Stimulated activated naive CD8-positive, alpha-beta T cell treated with anti-CD3 and anti-CD28 coated beads, Interleukin-15, Interleukin-2, amounts not matched to agents 100 ng/mL and 50 ng/mL, for 24 hours (primary cell): ENCODE measurements at regions not wholly inside any gene's neighbourhood (a gene's known extent, or its start where the extent isn't known, plus 50 kb on each side); places are given as distances from the start of the nearest gene placed in this dataset.
"Not testable (repeated sequence)": the region's sequence is repeated elsewhere in the genome, so short reads cannot be mapped to it uniquely, and the experiment has no call there.

Experiments
- H3K27ac Mint-ChIP-seq: one replicate; pipeline ENCODE4 v1.8.0; 2021; ENCODE audit warnings: mild to moderate bottlenecking, mixed read lengths
- H3K27me3 Mint-ChIP-seq: one replicate; pipeline ENCODE4 v1.8.0; 2021; ENCODE audit warnings: mixed read lengths
- H3K36me3 Mint-ChIP-seq: one replicate; pipeline ENCODE4 v1.8.0; 2021; ENCODE audit warnings: low read depth, mixed read lengths
- H3K4me1 Mint-ChIP-seq: one replicate; pipeline ENCODE4 v1.8.0; 2021; ENCODE audit warnings: low read depth, mixed read lengths
- H3K4me3 Mint-ChIP-seq: one replicate; pipeline ENCODE4 v1.8.0; 2021; ENCODE audit warnings: mild to moderate bottlenecking, mixed read lengths
- H3K9me3 Mint-ChIP-seq: one replicate; pipeline ENCODE4 v1.8.0; 2021; ENCODE audit warnings: mixed read lengths

DNA sequence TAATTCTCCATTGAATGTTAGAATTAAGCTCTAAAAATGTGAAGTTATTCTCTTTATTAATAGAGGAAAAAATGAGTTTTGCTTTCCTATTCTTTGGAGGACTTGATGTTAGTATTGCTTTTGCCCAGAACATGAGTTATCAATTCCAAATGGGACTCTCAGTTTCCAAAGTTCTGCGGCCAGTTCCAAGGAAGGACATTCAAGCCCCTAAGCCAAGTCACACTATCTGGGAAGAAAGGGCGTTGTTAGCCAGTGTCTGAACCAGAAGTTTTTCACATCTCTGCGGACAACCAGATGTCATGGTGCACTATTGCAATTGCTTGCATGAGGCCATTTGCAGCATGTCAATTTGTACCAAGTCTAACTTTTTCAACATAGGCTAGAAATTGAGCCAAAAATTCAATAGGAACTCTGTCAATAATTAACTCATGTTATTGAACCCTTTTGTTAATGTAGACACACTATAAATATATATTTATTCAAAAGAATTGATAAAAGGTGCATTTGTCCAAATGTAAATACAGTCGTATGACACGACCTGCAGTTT lies 183.3 kb upstream of the PIK3R1 start:
- no peak overlapping the region for H3K27ac Mint-ChIP-seq
- H3K9me3 Mint-ChIP-seq: no peaks in the 10 kb centered on the region
- H3K36me3 Mint-ChIP-seq: no peaks in the 10 kb centered on the region
- no peaks in the 10 kb centered on the region for H3K4me1 Mint-ChIP-seq
- H3K27me3 Mint-ChIP-seq: no peaks in the 10 kb centered on the region
- no peak overlapping the region for H3K4me3 Mint-ChIP-seq

GRCh38 chr5:68028131-68028727 lies 187.3 kb upstream of the PIK3R1 start:
- no peaks in the 10 kb centered on the region for H3K36me3 Mint-ChIP-seq
- H3K4me1 Mint-ChIP-seq: no peaks in the 10 kb centered on the region
- no peaks in the 10 kb centered on the region for H3K9me3 Mint-ChIP-seq
- no peak overlapping the region for H3K27ac Mint-ChIP-seq
- H3K4me3 Mint-ChIP-seq: no peak overlapping the region
- no peaks in the 10 kb centered on the region for H3K27me3 Mint-ChIP-seq

GRCh38 chr5:68027519-68027918 lies 188.0 kb upstream of the PIK3R1 start:
- H3K9me3 Mint-ChIP-seq: no peaks in the 10 kb centered on the region
- no peaks in the 10 kb centered on the region for H3K4me1 Mint-ChIP-seq
- H3K27ac Mint-ChIP-seq: no peak overlapping the region
- H3K27me3 Mint-ChIP-seq: no peaks in the 10 kb centered on the region
- no peak overlapping the region for H3K4me3 Mint-ChIP-seq
- no peaks in the 10 kb centered on the region for H3K36me3 Mint-ChIP-seq

DNA sequence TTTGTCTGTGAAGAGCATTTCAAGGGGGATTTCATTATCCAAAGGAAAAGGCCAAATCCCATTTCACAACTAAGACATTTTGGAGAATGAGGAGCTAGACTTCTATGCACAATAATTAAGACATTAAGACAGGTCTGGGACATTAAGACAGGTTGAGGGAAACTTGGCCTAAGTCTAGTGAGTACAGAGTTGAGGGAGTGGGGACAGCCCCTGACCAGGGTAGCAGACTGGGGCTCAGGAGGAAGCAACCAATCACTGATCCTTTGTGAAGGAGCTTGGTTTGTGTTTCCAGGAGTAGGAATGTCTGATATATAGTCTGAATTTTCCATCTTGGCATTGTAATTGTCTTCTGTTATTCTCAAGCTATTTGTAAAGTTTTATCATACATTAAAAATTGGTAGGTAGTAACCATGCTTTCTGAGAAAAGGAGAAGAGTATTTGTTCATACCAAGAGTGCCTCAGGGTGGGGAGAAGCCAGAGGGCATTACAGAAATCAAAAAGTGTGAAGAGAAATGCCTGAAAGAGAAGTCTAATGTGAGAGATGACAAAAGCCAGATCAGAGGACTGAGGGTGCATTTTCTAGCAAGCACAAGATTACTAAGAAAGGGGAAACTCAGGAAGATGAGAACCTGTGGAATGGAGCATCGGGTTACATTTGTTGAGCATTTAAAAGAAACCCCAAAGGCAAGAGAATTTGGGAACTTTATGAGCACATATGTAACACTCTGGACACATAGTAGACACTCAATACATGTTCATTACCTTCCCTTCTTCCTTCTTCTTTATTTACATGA lies 189.3 kb upstream of the PIK3R1 start:
- no peak overlapping the region for H3K27ac Mint-ChIP-seq
- no peaks in the 10 kb centered on the region for H3K36me3 Mint-ChIP-seq
- H3K27me3 Mint-ChIP-seq: no peaks in the 10 kb centered on the region
- H3K4me3 Mint-ChIP-seq: no peak overlapping the region
- H3K9me3 Mint-ChIP-seq: no peaks in the 10 kb centered on the region
- H3K4me1 Mint-ChIP-seq: no peaks in the 10 kb centered on the region

- H3K36me3 Mint-ChIP-seq: no peaks in the 10 kb centered on the region
- no peak overlapping the region for H3K4me3 Mint-ChIP-seq
- no peaks in the 10 kb centered on the region for H3K27me3 Mint-ChIP-seq
- no peaks in the 10 kb centered on the region for H3K4me1 Mint-ChIP-seq
- H3K9me3 Mint-ChIP-seq: no peaks in the 10 kb centered on the region
- H3K27ac Mint-ChIP-seq: no peak overlapping the region
Observed at GRCh38 chr5:68024426-68024825, 191.1 kb upstream of the PIK3R1 start.

DNA sequence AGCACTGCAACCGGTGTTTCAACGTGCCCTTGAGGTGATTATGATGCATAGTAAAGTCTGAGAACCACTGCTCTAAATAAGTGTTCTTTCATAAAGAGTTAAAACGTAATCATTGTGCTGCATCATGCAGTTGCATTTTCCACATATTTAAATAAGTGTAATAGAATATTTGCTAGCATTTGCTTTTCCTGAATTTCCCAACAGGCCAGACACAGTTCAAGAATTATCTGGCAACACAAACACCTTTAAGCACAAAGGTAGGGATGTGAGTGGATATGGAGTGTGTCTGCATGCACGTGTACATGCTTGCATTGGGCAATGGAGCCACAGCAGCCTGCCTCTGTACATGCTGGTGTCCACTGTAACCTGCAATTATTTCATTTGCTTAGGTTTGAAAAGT lies 193.6 kb upstream of the PIK3R1 start:
- H3K27me3 Mint-ChIP-seq: no peaks in the 10 kb centered on the region
- H3K36me3 Mint-ChIP-seq: no peaks in the 10 kb centered on the region
- no peaks in the 10 kb centered on the region for H3K9me3 Mint-ChIP-seq
- no peaks in the 10 kb centered on the region for H3K4me1 Mint-ChIP-seq
- H3K27ac Mint-ChIP-seq: no peak overlapping the region
- no peak overlapping the region for H3K4me3 Mint-ChIP-seq

GRCh38 chr5:68021227-68021626 lies 194.3 kb upstream of the PIK3R1 start:
- H3K27ac Mint-ChIP-seq: no peak overlapping the region
- no peaks in the 10 kb centered on the region for H3K27me3 Mint-ChIP-seq
- H3K9me3 Mint-ChIP-seq: no peaks in the 10 kb centered on the region
- no peaks in the 10 kb centered on the region for H3K36me3 Mint-ChIP-seq
- H3K4me1 Mint-ChIP-seq: no peaks in the 10 kb centered on the region
- no peak overlapping the region for H3K4me3 Mint-ChIP-seq

- H3K4me1 Mint-ChIP-seq: not testable (repeated sequence)
Observed at GRCh38 chr5:68020461-68020969, 195.0 kb upstream of the PIK3R1 start.

GRCh38 chr5:68015381-68016302 lies 199.9 kb upstream of the PIK3R1 start:
- Mint-ChIP-seq H3K9me3 (no peaks in the 10 kb centered on the region), H3K27ac (no peak overlapping the region), H3K36me3 (no peaks in the 10 kb centered on the region), H3K27me3 (peaks cover 3% of the 10 kb centered on the region), H3K4me1 (no peaks in the 10 kb centered on the region), H3K4me3 (no peak overlapping the region)

More at GRCh38 chr5:68020461-68020969, 195.0 kb upstream of the PIK3R1 start:
- H3K27me3 Mint-ChIP-seq, H3K4me3 Mint-ChIP-seq, H3K36me3 Mint-ChIP-seq, H3K9me3 Mint-ChIP-seq, H3K27ac Mint-ChIP-seq: not testable (repeated sequence)

DNA sequence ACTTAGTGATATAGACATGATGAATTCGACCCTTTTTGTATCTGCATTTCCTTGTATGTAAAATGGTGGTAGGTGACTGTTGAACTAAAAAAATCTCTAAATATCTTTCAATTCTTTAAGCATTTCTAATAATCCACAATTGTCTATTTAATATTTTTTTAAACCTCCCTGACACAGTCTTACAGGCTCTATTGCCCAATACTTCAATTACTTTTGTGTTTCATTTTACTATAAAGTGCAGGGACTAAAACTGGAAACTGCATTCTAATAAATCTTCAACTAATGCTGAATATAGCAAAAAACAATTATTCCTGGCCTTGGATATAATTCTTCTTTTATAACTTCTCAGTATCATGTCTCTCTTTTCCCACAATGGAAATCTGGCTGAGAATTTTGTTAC lies 202.7 kb upstream of the PIK3R1 start:
- H3K27ac Mint-ChIP-seq: no peak overlapping the region
- H3K9me3 Mint-ChIP-seq: no peaks in the 10 kb centered on the region
- no peaks in the 10 kb centered on the region for H3K36me3 Mint-ChIP-seq
- H3K4me3 Mint-ChIP-seq: no peak overlapping the region
- peaks cover 3% of the 10 kb centered on the region for H3K27me3 Mint-ChIP-seq
- no peaks in the 10 kb centered on the region for H3K4me1 Mint-ChIP-seq

DNA sequence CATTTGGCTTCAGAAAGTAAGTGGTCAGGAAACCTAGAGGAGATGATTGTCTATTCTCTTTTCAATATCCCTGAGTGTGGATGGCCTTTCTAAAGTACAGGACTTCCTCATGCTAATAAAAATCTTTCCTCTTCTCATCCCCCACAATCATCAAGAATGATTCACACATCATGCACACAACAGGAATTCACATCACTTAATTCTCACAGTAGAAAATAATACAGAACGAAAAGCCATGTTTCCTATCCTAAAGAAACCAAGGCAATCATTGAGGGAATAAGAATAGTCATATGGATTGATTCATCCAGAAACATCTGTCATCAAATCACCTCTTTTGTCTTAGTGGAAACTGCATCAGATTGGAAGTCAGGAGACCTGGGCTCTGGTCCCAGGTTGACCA lies 203.1 kb upstream of the PIK3R1 start:
- H3K4me1 Mint-ChIP-seq: no peaks in the 10 kb centered on the region
- no peaks in the 10 kb centered on the region for H3K9me3 Mint-ChIP-seq
- H3K4me3 Mint-ChIP-seq: no peak overlapping the region
- H3K36me3 Mint-ChIP-seq: no peaks in the 10 kb centered on the region
- H3K27me3 Mint-ChIP-seq: peaks cover 3% of the 10 kb centered on the region
- H3K27ac Mint-ChIP-seq: no peak overlapping the region

- no peak overlapping the region for H3K4me3 Mint-ChIP-seq
- H3K27me3 Mint-ChIP-seq: peaks cover 3% of the 10 kb centered on the region
- H3K27ac Mint-ChIP-seq: no peak overlapping the region
- no peaks in the 10 kb centered on the region for H3K36me3 Mint-ChIP-seq
- H3K9me3 Mint-ChIP-seq: no peaks in the 10 kb centered on the region
- no peaks in the 10 kb centered on the region for H3K4me1 Mint-ChIP-seq
Observed at GRCh38 chr5:68011801-68012200, 203.8 kb upstream of the PIK3R1 start.

GRCh38 chr5:68011259-68011760 lies 204.2 kb upstream of the PIK3R1 start:
- Mint-ChIP-seq H3K9me3 (no peaks in the 10 kb centered on the region), H3K4me3 (no peak overlapping the region), H3K36me3 (no peaks in the 10 kb centered on the region), H3K4me1 (no peaks in the 10 kb centered on the region), H3K27ac (no peak overlapping the region), H3K27me3 (peaks cover 3% of the 10 kb centered on the region)

- no peaks in the 10 kb centered on the region for H3K9me3 Mint-ChIP-seq
- H3K27ac Mint-ChIP-seq: no peak overlapping the region
- no peak overlapping the region for H3K4me3 Mint-ChIP-seq
- H3K4me1 Mint-ChIP-seq: no peaks in the 10 kb centered on the region
- H3K27me3 Mint-ChIP-seq: peaks cover 3% of the 10 kb centered on the region
- no peaks in the 10 kb centered on the region for H3K36me3 Mint-ChIP-seq
Observed at GRCh38 chr5:68010740-68011139, 204.8 kb upstream of the PIK3R1 start.
